ENCODE measurements at regions not wholly inside any gene's neighbourhood (a gene's known extent, or its start where the extent isn't known, plus 50 kb on each side); places are given as distances from the start of the nearest gene placed in this dataset.

DNA sequence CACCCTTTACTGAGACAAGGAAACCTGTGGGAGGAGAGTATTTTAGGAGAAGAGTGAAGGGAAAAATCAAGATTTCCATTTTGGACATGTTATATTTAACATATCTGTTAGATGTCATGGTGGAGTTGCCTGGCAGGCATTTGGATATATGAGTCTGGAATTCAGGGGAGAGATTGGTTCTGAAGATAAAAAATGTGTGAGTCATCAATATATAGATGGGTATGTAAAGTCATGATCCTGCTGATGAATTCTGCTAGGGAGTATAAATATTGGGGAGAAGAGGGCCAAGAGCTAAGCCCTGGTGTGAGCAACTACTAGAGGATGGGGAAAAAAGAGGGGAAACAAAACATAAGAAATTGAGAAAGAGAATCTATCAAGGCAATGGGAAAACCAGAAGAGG lies 151.3 kb upstream of the SOX9 start:
- FAIRE-seq, result no peak

DNA sequence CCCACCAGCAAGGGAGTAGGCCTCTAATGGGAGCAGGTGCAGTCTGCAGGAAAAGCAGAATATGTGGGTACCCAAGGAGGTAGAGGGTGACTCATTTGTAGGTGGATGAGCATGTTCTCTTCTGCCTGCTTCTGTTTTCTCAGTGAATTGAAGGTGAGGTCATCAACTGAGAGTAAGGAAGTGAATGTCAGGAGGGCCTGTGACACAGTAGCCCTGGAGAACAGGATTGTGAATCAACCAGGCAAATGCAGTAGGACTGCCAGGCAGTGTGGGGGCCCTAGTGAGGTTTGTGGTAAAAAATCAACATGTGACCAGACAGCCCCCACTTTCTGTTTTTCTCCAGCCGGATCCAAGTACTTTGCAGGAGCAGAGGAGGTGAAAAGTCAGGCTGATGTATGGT lies 150.5 kb upstream of the SOX9 start:
- no peak for FAIRE-seq

GRCh38 chr17:71974051-71974450 lies 146.8 kb upstream of the SOX9 start:
- FAIRE-seq, result no peak

GRCh38 chr17:71975331-71975801 lies 145.5 kb upstream of the SOX9 start:
- FAIRE-seq, result no peak

DNA sequence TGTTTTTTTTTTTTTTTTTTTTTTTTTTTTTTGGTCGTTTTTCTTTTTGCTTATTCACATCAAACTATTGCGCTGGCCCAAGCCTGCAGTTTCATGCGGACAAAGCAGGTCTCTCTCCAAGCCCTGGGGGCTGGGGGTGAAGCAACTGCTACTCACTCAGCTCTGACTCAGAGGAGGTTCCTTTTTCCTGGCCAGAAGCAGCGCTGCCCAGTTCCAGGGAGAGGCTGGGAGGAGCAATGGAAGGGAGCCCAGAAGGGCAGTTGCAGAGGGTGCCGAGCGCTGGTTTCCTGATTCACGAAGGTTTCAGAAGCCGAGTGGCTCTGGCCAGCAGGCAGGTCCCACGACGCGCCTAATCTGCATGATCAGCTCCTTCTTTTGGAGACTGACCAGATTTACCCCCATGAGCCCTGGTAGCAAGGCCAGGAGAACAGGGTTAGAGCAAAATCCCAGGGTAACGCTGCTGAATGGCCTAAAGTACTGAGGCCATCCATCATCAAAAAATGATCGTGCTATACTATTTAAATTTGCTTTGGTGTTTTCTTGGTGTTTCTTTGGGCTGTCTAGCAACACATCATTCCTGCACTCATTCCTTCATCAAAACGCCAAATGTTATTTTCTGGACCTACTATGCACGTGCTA lies 144.7 kb upstream of the SOX9 start:
- no peak for FAIRE-seq

DNA sequence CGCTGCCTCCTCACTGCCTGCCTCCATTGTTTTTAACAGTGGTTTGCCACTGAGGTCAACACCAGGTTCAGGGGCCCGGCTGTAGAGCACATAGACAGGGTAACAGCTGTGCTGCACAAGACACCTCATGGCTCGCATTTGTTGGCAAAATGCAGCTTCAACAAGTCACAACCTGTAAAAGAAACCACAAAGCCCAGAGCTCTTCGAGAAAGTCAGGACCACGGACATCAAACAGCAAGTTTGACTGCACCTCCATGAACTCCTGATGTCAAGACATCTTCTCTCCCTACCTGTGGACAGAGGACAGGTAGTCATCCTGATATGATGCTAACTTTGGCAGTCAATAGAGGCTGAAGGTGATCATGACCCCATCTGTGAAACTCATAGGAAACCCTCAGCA lies 142.4 kb upstream of the SOX9 start:
- no peak for FAIRE-seq

GRCh38 chr17:71980171-71980570 lies 140.6 kb upstream of the SOX9 start:
- no peak for FAIRE-seq

DNA sequence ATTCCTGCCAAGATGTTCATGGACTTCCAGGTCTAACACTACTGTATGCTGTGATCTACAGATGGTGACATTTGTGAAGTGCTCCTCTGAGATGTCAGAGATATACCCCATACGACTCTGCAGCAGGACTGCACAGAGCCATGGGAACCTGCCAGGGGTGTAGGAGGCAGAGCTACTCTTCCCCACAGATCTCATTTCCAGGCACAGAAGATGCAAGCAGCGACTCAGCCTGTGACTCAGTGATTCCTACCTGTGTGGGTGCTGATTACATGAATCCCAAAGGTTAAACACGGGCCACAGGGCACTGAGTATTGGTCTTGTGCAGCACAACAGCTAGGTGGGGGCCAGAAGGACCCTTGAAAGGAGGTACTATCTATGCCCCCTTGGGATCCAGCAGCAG lies 137.0 kb upstream of the SOX9 start:
- no peak for FAIRE-seq

DNA sequence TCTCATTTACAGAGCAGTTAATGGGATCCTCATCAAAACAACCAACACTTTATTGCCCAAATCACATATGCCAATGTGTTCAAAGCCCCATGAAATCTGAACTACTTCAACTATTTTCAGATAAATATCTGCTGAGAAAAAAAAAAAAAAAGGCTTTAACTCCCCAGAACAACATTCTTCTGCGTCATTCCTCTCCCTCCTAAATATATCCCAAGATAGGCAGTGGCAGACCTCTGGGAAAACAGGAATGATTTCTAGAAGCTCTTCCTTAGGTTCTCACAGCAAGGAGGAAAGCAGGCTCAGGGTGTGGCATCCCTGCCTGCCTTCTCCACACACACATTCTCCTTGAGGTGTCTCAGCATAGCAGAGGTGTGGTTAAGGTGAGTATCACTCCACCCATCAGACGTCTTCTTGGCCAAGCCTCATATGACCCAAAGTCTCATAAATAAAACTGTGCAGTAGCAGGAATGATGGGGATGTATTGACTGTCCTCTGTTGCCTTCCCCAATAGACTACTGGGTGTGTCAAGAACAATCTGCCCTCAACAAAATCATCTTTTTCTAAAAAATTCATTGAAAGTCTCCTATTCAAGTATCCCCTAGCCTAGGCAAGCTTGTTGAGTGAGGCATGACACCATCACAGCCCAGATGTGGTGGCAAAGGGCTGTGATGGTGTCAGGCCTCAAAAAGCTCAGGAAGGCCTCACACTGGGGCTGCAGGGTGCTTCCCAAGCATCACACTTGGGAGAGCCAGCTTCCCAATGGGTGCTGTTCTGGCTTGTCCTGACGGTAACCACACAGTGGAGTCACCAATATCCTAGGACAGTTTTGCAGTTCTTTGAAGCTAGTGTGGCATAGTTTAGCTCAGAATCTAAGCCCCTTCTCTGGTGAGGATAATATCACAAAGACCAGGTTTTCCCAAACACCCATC lies 135.4 kb upstream of the SOX9 start:
- no peak for FAIRE-seq

GRCh38 chr17:71986886-71987285 lies 133.9 kb upstream of the SOX9 start:
- FAIRE-seq, result no peak

DNA sequence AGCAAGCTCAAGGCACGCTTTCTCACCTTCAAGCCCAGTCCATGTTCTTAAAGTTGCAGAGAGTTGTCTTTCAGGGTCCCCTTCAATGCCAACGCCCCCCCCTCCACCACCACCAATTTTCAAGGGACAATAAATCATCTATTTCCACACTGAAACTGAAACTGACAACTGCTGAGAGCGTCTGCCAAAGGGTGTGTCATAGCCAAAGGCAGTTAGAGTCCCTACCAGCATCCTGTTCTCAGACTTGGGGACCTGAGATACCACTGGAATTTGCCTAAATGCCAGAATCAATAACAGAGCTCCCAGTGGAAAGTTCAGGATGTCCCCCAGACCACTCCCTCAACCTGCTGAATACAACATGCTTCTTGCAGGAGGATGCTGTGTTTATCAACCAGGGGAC lies 133.2 kb upstream of the SOX9 start:
- FAIRE-seq, result no peak

GRCh38 chr17:71989117-71989516 lies 131.7 kb upstream of the SOX9 start:
- FAIRE-seq, result no peak

DNA sequence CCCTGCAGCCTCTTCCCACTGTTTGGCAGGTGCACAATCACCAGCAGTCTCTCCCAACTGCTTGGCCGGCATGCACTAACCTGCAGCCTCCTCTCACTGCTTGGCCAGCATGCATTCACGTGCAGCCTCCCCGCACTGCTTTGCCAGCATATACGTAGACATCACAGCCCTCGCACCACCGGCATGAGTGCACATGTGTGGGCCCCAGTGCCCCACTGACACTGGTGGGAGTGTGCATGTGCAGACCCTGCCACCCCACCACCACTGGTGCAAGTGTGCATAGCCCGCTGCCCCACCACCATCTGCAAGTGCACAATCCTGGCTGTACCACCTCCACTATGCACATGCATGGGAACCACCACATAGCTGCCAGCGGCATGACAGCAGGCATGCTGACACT lies 127.5 kb upstream of the SOX9 start:
- FAIRE-seq, result no peak

GRCh38 chr17:71995590-71995989 lies 125.2 kb upstream of the SOX9 start:
- no peak for FAIRE-seq

GRCh38 chr17:72004011-72004427 lies 116.8 kb upstream of the SOX9 start:
- FAIRE-seq, result no peak

DNA sequence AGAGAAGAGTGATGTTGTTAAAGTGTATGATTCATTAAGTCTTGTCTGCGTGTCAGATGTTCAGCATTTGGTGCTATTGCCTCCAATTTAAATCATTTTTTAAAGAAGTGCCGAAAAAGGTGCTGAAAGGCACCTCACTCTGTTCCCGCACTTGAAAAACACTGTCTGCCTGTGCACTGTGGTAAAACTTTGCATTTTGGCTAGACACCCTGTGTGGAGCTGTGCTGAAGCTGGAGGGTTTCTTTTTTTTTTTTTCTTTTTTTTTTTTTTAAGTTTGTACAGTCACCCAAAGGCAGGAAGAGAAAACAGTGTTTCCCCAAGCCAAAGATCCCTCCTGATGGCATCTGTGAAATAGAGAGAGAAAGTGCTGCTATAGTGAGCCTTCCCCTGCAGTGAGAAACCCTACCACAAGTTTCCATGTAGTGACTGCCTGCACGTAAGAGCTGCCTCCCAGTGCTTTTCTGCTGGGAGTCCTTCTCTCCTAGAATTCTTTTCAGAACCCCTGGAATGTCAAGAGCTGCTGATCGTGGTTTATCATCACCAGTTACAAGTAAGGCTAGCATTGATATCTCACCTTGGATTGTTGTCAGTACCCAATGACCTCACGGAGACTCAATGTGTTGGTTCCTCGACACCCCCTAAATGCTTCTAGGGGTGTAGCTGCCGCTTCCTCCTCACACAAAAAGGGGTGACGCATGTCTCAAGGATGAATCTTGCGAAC lies 116.0 kb upstream of the SOX9 start:
- FAIRE-seq, result no peak

DNA sequence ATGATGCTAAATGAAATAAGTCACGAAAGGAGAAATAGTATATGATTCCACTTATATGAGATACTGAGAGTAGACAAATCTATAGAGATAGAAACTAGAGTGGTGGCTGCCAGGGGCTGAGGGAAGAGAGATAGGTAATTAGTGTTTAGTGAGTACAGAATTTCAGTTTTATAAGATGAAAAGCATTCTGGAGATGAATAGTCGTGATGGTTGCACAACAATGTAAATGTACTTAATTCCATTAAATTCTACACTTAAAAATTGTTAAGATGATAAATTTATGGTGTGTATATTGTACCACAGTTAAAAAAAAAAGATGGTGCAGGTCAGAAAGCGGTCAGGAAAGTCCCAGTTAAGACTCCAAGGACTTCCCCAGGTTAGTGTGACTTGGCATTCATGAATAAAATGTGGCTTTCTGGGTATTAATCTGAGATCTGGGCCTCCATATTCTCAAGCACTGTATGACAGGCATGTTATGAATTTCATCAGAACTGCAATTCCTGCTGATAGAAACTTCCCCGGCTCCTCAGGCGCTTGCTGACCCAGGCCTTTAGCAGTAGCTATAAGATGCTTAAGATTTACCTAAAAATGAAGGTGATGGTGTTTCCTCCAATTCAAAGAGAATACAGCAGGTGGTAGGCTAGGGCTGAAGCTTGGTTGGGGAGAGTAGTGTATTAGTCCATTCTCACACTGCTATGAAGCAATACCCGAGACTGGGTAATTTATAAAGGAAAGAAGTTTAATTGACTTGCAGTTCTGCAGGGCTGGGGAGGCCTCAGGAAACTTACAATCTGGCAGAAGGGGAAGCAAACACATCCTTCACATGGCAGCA lies 115.3 kb upstream of the SOX9 start:
- FAIRE-seq, result no peak

DNA sequence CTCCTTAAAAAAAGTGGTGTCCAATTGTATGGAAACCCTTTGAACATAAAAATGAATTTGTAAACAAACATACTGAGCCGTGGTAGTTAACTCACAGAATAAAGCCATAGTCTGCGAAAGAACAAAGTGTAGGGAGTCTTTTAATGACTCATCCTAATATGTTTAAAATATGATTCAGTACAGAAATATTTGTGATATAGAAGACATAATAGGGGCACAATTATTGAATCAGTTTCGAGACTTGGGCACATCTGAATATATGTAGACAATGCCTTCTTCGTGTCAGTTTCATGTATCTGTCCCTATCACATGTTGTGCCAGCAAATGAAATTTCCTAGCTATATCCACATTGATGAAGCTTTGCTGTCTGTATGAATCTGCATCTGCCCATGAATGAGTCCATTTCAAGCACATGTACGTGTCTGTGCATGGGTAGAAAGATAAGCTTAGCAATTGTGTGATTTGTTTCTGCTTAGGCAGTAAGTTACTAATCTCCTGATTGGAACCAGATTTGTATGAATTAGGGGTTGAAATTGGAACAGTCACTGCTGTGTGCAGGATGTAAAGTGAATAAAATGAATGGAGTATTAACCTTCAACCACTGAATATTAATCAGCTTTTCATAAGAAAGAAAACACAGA lies 112.5 kb upstream of the SOX9 start:
- FAIRE-seq, result no peak

DNA sequence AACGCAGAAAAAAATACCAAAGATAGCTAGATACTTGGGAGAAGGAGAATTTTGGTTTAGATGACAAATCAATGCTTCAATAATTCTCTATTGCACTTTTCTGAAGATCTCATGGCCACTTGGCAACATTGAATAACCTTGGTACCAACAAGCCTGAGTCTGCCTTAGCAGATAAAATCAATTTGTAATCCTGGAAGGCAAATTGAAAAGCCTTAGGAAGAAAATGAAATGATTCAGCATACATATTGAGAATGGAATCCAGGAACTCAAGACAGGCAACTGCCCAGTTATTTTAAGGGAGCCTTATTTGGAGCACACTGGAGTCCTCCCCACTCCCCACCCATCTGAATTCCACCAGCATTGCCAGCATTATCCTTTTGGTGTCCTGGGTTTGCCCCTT lies 109.3 kb upstream of the SOX9 start:
- no peak for FAIRE-seq

DNA sequence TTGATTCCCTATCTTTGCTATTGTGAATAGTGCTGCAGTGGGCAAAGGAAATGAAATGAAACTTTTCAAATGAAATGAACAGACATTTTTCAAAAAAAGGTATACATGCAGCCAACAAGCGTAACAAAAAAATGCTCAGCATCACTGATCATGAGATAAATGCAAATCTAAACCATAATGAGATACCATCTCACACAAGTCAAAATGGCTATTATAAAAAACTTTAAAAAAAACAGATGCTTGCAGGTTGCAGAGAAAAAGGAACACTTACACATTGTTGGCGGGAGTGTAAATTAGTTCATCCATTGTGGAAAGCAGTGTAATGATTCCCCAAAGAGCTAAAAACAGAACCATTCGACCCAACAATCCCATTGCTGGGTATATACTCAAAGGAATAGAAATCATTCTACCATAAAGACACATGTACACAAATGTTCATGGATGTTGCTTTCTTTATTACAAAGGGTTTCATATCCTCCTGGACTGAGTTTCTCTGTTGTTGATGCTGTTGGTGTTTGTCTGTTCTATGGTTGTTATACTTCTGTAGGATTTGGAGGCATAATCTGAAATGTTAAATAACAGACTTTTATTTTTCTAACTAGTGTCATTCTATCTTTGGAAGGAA lies 99.3 kb upstream of the SOX9 start:
- no peak for FAIRE-seq
